Coronary artery (tissue), 2 donors: ENCODE measurements at regions not wholly inside any gene's neighbourhood (a gene's known extent, or its start where the extent isn't known, plus 50 kb on each side); places are given as distances from the start of the nearest gene placed in this dataset.

ENCODE experiments used
- DNase-seq: peaks from one replicate; pipeline ENCODE4 v3.0.0-alpha.2; 2017; ENCODE audit warnings: low spot score
- H3K27ac ChIP-seq, 2 donors: fragments of 200-600 bp; sonication (generic); one replicate each; pipeline ENCODE4 v1.5.1; 2016 to 2019
- H3K4me3 ChIP-seq: fragments of 200-600 bp; sonication (generic); 2 replicates; pipeline ENCODE4 v1.5.1; 2016; ENCODE audit warnings: mild to moderate bottlenecking, moderate library complexity
- CTCF ChIP-seq: fragments of 200-600 bp; sonication (generic); IDR thresholded peaks from one replicate; pipeline ENCODE4 v1.5.1; 2019; ENCODE audit warnings: antibody characterized with exemption

- Histone ChIP-seq H3K4me3 (no peak overlapping the region), H3K27ac (no peak overlapping the region)
- no peak for DNase-seq
- no peak for TF ChIP-seq CTCF
Measured at GRCh38 chr12:30187426-30187825, 403.7 kb upstream of the TMTC1 start.

GRCh38 chr12:30181334-30181733 lies 397.6 kb upstream of the TMTC1 start:
- no peak for DNase-seq
- H3K27ac ChIP-seq = no peak overlapping the region
- TF ChIP-seq CTCF = no peak

GRCh38 chr12:30180602-30181001 lies 396.9 kb upstream of the TMTC1 start:
- TF ChIP-seq CTCF = no peak
- Histone ChIP-seq H3K4me3 (no peak overlapping the region), H3K27ac (no peak overlapping the region)
- DNase-seq = no peak

More at GRCh38 chr12:30181334-30181733, 397.6 kb upstream of the TMTC1 start:
- no peak overlapping the region for H3K4me3 ChIP-seq

- Histone ChIP-seq H3K4me3 (no peak overlapping the region), H3K27ac (no peak overlapping the region)
- no peak for TF ChIP-seq CTCF
- no peak for DNase-seq
Measured at GRCh38 chr12:30178916-30179315, 395.2 kb upstream of the TMTC1 start.

- Histone ChIP-seq H3K27ac (no peak overlapping the region), H3K4me3 (no peak overlapping the region)
- no peak for TF ChIP-seq CTCF
- no peak for DNase-seq
Measured at GRCh38 chr12:30169839-30170591, 386.3 kb upstream of the TMTC1 start.

- no peak for DNase-seq
- no peak for TF ChIP-seq CTCF
Measured at GRCh38 chr12:30166006-30166795, 382.5 kb upstream of the TMTC1 start.

More at GRCh38 chr12:30166006-30166795, 382.5 kb upstream of the TMTC1 start:
- Histone ChIP-seq H3K4me3 (no peak overlapping the region), H3K27ac (no peak overlapping the region)
